SK-N-SH treated with all-trans-retinoic acid at 6 μM for 48 hours (cell line): ENCODE measurements at regions not wholly inside any gene's neighbourhood (a gene's known extent, or its start where the extent isn't known, plus 50 kb on each side); places are given as distances from the start of the nearest gene placed in this dataset.

Experiments used
- ARNTL ChIP-seq: fragments of 450-650 bp; formaldehyde crosslinking; IDR thresholded peaks from 2 replicates; pipeline ENCODE4 v1.5.0; 2020; ENCODE audit warnings: low read depth, mild to moderate bottlenecking, moderate library complexity, borderline replicate concordance
- GLIS3 ChIP-seq: fragments of 250-450 bp; sonication (Bioruptor Pico); IDR thresholded peaks from 2 replicates; pipeline ENCODE4 v1.5.0; 2020; ENCODE audit warnings: mild to moderate bottlenecking, moderate library complexity
- OSR1 ChIP-seq: fragments of 250-450 bp; sonication (Bioruptor Pico); IDR thresholded peaks from 2 replicates; pipeline ENCODE4 v1.8.0; 2022; ENCODE audit warnings: moderate library complexity, mild to moderate bottlenecking, inconsistent platforms
- PPARA ChIP-seq: fragments of 250-450 bp; sonication (Bioruptor Pico); IDR thresholded peaks from 2 replicates; pipeline ENCODE4 v1.5.0; 2020; ENCODE audit warnings: mild to moderate bottlenecking, borderline replicate concordance
- RARB ChIP-seq: fragments of 250-450 bp; sonication (Bioruptor Pico); IDR thresholded peaks from 2 replicates; pipeline ENCODE4 v1.8.0; 2021; ENCODE audit warnings: mild to moderate bottlenecking, moderate library complexity
- TCF4 ChIP-seq: fragments of 250-450 bp; sonication (Bioruptor Pico); IDR thresholded peaks from 2 replicates; pipeline ENCODE4 v1.8.0; 2021; ENCODE audit warnings: mild to moderate bottlenecking, moderate library complexity, borderline replicate concordance
- TOX ChIP-seq: fragments of 250-450 bp; sonication (Bioruptor Pico); IDR thresholded peaks from 2 replicates; pipeline ENCODE4 v1.8.0; 2021; ENCODE audit warnings: mild to moderate bottlenecking, moderate library complexity, borderline replicate concordance
- ZFP3 ChIP-seq: fragments of 250-450 bp; sonication (Bioruptor Pico); IDR thresholded peaks from 2 replicates; pipeline ENCODE4 v1.5.0; 2020; ENCODE audit warnings: mild to moderate bottlenecking, moderate library complexity
- ZNF70 ChIP-seq: fragments of 450-650 bp; formaldehyde crosslinking; IDR thresholded peaks from 2 replicates; pipeline ENCODE4 v1.5.0; 2020; ENCODE audit warnings: mild to moderate bottlenecking, moderate library complexity
- ZNF8 ChIP-seq: fragments of 450-650 bp; formaldehyde crosslinking; IDR thresholded peaks from 2 replicates; pipeline ENCODE4 v1.5.0; 2020; ENCODE audit warnings: mild to moderate bottlenecking, moderate library complexity
- TF ChIP-seq, protein P1 (sequence below): fragments of 250-450 bp; sonication (Bioruptor Pico); IDR thresholded peaks from 2 replicates; pipeline ENCODE4 v1.8.0; 2020; ENCODE audit warnings: mild to moderate bottlenecking, moderate library complexity, borderline replicate concordance

DNA sequence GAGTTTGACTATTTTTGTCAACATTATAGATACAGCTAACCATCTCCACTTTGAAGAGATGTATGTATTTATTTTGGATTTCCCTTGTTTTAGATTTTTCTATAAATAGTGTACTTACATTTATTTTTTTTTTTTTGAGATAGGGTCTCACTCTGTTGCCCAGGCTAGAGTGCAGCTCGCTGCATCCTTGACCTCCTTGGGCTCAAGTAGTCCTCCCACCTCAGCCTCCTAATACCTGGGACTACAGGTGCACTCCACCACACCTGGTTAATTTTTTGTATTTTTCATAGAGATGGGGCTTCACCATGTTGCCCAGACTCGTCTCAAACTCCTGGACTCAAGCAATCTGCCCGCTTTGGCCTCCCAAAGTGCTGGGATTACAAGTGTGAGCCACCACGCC is 55.3 kb upstream of the TRPM1 start:
- TF ChIP-seq GLIS3 (CRISPR knock-in tag) (no peak), ZNF70 (CRISPR knock-in tag) (no peak), TOX (CRISPR knock-in tag) (no peak), ARNTL (CRISPR knock-in tag) (no peak), TCF4 (no peak), OSR1 (CRISPR knock-in tag) (no peak), RARB (CRISPR knock-in tag) (no peak), PPARA (CRISPR knock-in tag) (no peak), ZFP3 (CRISPR knock-in tag) (no peak), ZNF8 (CRISPR knock-in tag) (no peak)
- TF ChIP-seq, protein P1, sequence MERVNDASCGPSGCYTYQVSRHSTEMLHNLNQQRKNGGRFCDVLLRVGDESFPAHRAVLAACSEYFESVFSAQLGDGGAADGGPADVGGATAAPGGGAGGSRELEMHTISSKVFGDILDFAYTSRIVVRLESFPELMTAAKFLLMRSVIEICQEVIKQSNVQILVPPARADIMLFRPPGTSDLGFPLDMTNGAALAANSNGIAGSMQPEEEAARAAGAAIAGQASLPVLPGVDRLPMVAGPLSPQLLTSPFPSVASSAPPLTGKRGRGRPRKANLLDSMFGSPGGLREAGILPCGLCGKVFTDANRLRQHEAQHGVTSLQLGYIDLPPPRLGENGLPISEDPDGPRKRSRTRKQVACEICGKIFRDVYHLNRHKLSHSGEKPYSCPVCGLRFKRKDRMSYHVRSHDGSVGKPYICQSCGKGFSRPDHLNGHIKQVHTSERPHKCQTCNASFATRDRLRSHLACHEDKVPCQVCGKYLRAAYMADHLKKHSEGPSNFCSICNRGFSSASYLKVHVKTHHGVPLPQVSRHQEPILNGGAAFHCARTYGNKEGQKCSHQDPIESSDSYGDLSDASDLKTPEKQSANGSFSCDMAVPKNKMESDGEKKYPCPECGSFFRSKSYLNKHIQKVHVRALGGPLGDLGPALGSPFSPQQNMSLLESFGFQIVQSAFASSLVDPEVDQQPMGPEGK (CRISPR knock-in tag) = no peak
